GM04504 (cell line): ENCODE measurements at regions not wholly inside any gene's neighbourhood (a gene's known extent, or its start where the extent isn't known, plus 50 kb on each side); places are given as distances from the start of the nearest gene placed in this dataset.
"Not testable (repeated sequence)": the region's sequence is repeated elsewhere in the genome, so short reads cannot be mapped to it uniquely, and the experiment has no call there.

Source experiments
- DNase-seq: peaks from one replicate; pipeline ENCODE4 v3.0.0-alpha.2; 2012; ENCODE audit warnings: low read depth

- DNase-seq = no peak
Measured at GRCh38 chr7:130849604-130850003, 115.6 kb upstream of the KLF14 start.

- no peak for DNase-seq
Measured at GRCh38 chr7:130850956-130851355, 116.9 kb upstream of the KLF14 start.

DNA sequence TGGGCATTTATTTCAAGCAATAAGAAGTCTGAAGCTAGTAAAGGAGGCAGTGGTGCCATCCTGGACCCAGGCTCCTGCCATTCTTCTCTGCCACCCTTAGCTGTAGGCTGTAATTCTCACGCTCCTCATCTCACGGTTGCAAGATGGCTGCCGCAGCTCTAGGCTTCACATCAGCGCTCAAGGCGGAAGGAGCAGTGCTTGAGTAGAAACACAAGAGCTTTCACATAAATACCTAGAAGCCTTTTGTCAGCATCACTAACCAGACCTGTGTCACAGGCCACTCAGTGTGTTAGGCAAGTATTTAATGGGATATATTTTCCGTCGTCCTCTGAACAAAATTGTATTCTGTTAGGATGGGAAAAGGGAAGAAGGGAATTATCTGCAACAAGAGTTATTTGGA is 118.9 kb upstream of the KLF14 start:
- DNase-seq = no peak

GRCh38 chr7:130853503-130854279 is 119.7 kb upstream of the KLF14 start:
- DNase-seq = peak; percentile 82

DNA sequence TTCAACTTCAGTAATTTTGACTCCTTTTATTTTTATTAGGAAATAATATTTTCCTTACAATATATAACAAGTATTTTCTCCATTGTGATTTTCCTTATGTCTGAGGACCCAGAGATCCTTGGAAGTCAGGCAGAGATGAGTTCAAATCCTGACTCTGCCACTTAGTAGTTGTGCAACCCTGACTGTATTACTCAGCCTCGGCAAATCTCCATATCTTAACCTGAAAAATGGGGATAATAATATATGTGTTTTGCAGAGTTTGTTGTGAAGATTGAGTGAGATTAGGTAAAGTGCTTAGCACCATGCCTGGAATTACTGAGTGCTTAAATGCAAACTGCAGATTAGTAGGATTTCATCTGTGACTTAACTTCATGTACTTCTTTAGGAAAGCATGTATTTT is 120.5 kb upstream of the KLF14 start:
- no peak for DNase-seq

- no peak for DNase-seq
Measured at GRCh38 chr7:130856866-130857265, 122.9 kb upstream of the KLF14 start.

DNA sequence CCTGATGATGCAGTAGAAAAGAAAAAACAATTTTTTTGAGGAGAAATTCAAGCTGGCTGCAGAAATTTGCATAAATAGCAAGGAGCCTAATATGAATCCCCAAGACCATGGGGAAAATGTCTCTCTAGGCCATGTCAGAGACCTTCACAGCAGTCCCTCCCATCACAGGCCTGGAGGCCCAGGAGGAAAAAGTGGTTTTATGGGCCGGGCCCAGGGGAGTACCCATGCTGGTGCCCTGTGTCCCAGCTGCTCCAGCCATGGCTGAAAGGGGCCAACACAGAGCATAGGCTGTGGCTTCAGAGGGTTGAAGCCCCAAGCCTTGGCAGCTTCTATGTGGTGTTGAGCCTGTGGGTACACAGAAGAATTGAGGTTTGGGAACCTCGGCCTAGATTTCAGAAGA is 126.8 kb upstream of the KLF14 start:
- DNase-seq = not testable (repeated sequence)

- no peak for DNase-seq
Measured at GRCh38 chr7:130865408-130866236, 131.6 kb upstream of the KLF14 start.

- DNase-seq = no peak
Measured at GRCh38 chr7:130867039-130867438, 133.0 kb upstream of the KLF14 start.

DNA sequence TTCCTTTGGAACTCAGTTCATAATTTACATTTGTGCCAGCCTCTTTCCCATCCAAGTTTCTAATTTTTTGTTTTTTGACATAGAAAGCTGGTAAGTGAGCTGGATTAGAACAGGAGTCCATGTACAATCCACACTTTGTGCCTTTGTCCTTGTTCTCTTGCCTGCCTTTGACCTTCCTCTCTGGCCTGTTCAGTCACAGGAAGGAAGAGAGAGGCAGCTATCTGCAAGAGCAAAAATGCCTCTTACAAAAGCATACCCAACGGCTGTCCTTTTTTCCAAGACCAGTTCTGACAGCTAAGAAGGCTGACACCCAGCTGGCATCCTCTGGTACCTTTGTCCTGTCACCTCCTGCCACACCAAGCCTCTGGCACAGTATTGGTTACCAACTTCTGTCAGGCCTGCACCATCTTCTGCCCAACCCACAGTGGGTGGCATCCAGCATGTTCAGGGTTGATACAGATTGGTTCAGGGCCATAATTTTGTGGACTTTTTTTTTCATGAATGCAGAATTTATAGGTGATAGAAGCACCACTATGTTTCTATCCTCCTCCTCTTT is 133.7 kb upstream of the KLF14 start:
- DNase-seq = no peak

GRCh38 chr7:130868139-130868538 is 134.1 kb upstream of the KLF14 start:
- DNase-seq = no peak

GRCh38 chr7:130869918-130870317 is 135.9 kb upstream of the KLF14 start:
- no peak for DNase-seq

- no peak for DNase-seq
Measured at GRCh38 chr7:130872341-130872740, 138.3 kb upstream of the KLF14 start.

- no peak for DNase-seq
Measured at GRCh38 chr7:130872756-130873448, 138.9 kb upstream of the KLF14 start.

GRCh38 chr7:130874071-130874915 is 140.3 kb upstream of the KLF14 start:
- no peak for DNase-seq

DNA sequence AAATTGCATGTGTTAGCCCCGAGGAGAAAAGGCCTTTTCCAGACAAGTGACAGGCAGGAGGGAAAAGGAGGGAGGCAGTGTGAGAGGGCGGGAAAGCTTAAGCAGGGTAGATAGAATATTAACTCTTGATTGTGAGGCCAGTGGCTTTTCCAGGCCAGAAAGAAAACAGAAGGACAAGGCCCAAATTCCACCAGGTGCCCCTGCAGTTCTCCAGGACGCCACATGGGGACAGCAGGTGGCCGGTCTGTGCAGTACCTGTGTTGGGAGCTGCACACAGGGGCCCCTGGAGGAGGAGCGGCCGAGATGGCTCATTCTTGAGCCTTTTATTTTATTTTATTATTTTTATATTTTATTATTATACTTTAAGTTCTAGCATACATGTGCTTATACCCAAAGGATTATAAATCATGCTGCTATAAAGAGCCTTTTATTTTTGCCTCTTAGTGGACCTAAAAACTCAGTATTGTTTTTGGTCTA is 141.3 kb upstream of the KLF14 start:
- no peak for DNase-seq

DNA sequence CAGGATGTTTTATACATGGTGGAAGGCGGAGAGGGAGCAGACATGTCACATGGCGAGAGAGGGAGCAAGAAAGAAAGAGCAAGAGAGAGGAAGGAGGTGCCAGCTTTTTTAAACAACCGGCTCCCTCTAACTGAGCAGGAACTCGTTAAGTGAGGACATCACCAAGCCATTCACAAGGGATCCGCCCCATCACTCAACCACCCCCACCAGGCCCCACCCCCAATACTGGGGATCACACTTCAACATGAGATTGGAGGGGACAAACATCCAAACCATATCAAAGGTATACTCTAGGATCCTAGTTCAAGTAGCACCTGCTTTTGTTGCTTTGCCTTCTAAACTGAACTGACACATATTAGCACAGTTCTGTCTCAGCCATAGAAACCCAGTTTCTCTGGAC is 141.9 kb upstream of the KLF14 start:
- DNase-seq = no peak

DNA sequence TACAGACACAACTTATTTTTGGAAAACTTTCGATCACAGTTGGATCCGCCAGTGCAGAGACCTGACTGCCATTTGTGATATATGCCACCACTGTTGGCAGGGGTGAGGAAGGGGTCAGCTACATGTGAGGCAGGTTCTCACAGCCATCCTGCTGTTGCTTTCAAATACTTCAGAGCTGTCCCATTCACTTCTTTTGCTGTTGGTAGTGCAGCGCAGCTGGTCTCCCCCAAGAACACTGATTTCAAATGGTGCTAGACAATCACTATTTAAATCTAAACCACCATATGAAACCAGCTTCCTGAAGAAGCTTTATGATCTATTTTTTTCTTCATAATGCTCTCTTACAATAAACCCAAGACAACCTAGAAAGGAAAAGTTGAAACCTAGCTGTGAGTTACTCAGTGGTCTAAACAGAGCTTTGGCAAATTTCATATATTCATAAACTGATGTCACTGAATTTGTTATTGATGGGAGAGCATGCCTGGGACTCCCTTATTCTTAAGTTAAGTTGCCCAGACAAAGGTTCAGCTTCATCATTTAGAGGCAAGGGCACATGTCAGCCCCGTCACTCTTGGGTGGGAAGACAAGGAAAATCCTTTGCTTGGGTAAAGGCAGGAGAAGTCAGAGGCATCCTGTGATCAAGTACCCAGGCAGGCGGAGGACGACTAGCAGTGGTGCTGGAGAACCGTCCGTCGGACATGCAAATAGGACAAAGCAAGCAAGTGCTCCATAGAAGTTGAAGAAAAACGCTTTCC is 143.4 kb upstream of the KLF14 start:
- DNase-seq = no peak

- DNase-seq = no peak
Measured at GRCh38 chr7:130877991-130878305, 143.9 kb upstream of the KLF14 start.

GRCh38 chr7:130878785-130879184 is 144.8 kb upstream of the KLF14 start:
- no peak for DNase-seq

- no peak for DNase-seq
Measured at GRCh38 chr7:130879191-130879590, 145.2 kb upstream of the KLF14 start.
